ENCODE measurements at regions not wholly inside any gene's neighbourhood (a gene's known extent, or its start where the extent isn't known, plus 50 kb on each side); places are given as distances from the start of the nearest gene placed in this dataset.

- TF ChIP-seq, protein P1, sequence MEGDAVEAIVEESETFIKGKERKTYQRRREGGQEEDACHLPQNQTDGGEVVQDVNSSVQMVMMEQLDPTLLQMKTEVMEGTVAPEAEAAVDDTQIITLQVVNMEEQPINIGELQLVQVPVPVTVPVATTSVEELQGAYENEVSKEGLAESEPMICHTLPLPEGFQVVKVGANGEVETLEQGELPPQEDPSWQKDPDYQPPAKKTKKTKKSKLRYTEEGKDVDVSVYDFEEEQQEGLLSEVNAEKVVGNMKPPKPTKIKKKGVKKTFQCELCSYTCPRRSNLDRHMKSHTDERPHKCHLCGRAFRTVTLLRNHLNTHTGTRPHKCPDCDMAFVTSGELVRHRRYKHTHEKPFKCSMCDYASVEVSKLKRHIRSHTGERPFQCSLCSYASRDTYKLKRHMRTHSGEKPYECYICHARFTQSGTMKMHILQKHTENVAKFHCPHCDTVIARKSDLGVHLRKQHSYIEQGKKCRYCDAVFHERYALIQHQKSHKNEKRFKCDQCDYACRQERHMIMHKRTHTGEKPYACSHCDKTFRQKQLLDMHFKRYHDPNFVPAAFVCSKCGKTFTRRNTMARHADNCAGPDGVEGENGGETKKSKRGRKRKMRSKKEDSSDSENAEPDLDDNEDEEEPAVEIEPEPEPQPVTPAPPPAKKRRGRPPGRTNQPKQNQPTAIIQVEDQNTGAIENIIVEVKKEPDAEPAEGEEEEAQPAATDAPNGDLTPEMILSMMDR (IDR thresholded peaks at IDR 0.05), result no peak
- no peak for TF ChIP-seq POLR2A (IDR thresholded peaks at IDR 0.05)
Observed at GRCh38 chr22:22702237-22703202, 58.1 kb downstream of the GGTLC2 start.

Data from sigmoid colon (tissue), 3 donors.